Stomach (tissue), 4 donors: ENCODE measurements at regions not wholly inside any gene's neighbourhood (a gene's known extent, or its start where the extent isn't known, plus 50 kb on each side); places are given as distances from the start of the nearest gene placed in this dataset.
"Not testable (repeated sequence)": the region's sequence is repeated elsewhere in the genome, so short reads cannot be mapped to it uniquely, and the experiment has no call there.

ENCODE experiments used
- EP300 ChIP-seq: sonication (generic); formaldehyde crosslinking; IDR thresholded peaks from one replicate; pipeline ENCODE4 v1.6.1; 2017; ENCODE audit warnings: antibody characterized with exemption
- POLR2A ChIP-seq, 4 donors: fragments of 450-650 bp; IDR thresholded peaks; one replicate each; pipeline ENCODE4 v1.6.1; 2016; ENCODE audit warnings: antibody characterized with exemption in 4 of 4, control low read depth in 2 of 4, mild to moderate bottlenecking in 1 of 4, moderate library complexity in 1 of 4
- POLR2AphosphoS5 ChIP-seq, 3 donors: sonication (generic); formaldehyde crosslinking; IDR thresholded peaks; one replicate each; pipeline ENCODE4 v1.6.1; 2016; ENCODE audit warnings: antibody characterized with exemption in 3 of 3
- TF ChIP-seq, protein P1 (sequence below), 7 experiments: fragments of 450-650 bp in 4 of 7; fragments of 200-600 bp in 3 of 7; sonication (generic) in 3 of 7; IDR thresholded peaks; one replicate each; pipeline ENCODE4 v1.5.1; 2016 to 2019; ENCODE audit warnings: antibody characterized with exemption in 7 of 7, control low read depth in 2 of 7, mild to moderate bottlenecking in 1 of 7

DNA sequence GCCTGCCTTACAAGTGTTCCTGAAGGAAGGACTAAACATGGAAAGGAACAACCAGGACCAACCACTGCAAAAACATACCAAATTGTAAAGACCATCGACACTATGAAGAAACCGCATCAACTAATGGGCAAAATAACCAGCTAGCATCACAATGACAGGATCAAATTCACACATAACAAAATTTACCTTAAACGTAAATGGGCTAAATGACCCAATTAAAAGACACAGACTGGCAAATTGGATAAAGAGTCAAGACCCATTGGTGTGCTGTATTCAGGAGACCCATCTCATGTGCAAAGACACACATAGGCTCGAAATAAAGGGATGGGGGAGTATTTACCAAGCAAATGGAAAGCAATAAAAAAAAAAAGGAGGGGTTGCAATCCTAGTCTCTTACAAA is 192.1 kb downstream of the MREG start:
- TF ChIP-seq, protein P1, sequence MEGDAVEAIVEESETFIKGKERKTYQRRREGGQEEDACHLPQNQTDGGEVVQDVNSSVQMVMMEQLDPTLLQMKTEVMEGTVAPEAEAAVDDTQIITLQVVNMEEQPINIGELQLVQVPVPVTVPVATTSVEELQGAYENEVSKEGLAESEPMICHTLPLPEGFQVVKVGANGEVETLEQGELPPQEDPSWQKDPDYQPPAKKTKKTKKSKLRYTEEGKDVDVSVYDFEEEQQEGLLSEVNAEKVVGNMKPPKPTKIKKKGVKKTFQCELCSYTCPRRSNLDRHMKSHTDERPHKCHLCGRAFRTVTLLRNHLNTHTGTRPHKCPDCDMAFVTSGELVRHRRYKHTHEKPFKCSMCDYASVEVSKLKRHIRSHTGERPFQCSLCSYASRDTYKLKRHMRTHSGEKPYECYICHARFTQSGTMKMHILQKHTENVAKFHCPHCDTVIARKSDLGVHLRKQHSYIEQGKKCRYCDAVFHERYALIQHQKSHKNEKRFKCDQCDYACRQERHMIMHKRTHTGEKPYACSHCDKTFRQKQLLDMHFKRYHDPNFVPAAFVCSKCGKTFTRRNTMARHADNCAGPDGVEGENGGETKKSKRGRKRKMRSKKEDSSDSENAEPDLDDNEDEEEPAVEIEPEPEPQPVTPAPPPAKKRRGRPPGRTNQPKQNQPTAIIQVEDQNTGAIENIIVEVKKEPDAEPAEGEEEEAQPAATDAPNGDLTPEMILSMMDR (IDR thresholded peaks at IDR 0.05): not testable (repeated sequence)
- not testable (repeated sequence) for TF ChIP-seq POLR2A (IDR thresholded peaks at IDR 0.05); POLR2AphosphoS5 (IDR thresholded peaks at IDR 0.05); EP300
